ENCODE measurements at regions not wholly inside any gene's neighbourhood (a gene's known extent, or its start where the extent isn't known, plus 50 kb on each side); places are given as distances from the start of the nearest gene placed in this dataset.

DNA sequence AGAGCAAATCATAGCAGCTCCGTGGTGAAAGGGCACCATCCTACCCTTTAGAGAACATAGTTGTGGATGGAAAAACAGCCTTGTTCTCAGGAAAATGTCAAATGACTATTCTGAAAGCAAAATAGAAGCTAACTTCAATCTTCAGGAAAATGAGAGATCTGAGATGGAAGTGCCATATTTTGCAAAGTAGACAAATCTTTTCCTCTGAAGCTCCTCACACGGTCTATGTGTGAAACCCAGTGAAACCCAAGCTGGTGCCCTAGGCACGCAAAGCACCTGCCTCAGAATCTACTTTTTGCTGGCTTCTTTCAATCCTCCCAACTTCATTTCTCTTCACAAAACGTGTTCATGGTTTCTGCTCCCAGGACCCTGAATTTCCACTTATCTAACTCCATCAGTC, 325.2 kb upstream of the CDH4 start:
- no peak for DNase-seq
- H3K4me1 ChIP-seq (ENCODE audit: control insufficient read depth in 1 of 2, insufficient read depth in 2 of 2, low read length in 2 of 2) = no peaks in the 10 kb centered on the region
- H3K14ac ChIP-seq (ENCODE audit: low read length) = no peak overlapping the region
- no peak overlapping the region for H2BK5ac ChIP-seq (ENCODE audit: low read depth, low read length, poor library complexity)
- H3K27me3 ChIP-seq (ENCODE audit: insufficient read depth, low read length) = no peaks in the 10 kb centered on the region
- no CpG with 5 or more reads among the region's 4 CpGs for WGBS (ENCODE audit: extremely low coverage, insufficient coverage, insufficient read length)
- no peak overlapping the region for H3K23ac ChIP-seq (ENCODE audit: low read length)
- no peak overlapping the region for H3K4me3 ChIP-seq (ENCODE audit: low read depth, low read length)
- H3K4ac ChIP-seq (ENCODE audit: low read depth, low read length) = no peak overlapping the region
- no peak overlapping the region for H4K91ac ChIP-seq (ENCODE audit: low read depth, low read length)
- no peak overlapping the region for H3K9ac ChIP-seq (ENCODE audit: low read length)
- no peaks in the 10 kb centered on the region for H3K79me2 ChIP-seq (ENCODE audit: control insufficient read depth, insufficient read depth, low read length, poor library complexity)
- H4K12ac ChIP-seq (ENCODE audit: low read depth, low read length) = no peak overlapping the region
- no peak overlapping the region for H2BK120ac ChIP-seq (ENCODE audit: insufficient read depth, low read length, poor library complexity)
- no peak overlapping the region for H3K18ac ChIP-seq (ENCODE audit: low read length)
- peaks cover 4% of the 10 kb centered on the region for H3K9me3 ChIP-seq (ENCODE audit: insufficient read depth, low read depth, low read length)
- no peak overlapping the region for H2BK12ac ChIP-seq (ENCODE audit: low read length)
- H2AK5ac ChIP-seq (ENCODE audit: low read length) = no peak overlapping the region
- H3K79me1 ChIP-seq (ENCODE audit: low read length) = no peaks in the 10 kb centered on the region
- no peak overlapping the region for H4K8ac ChIP-seq (ENCODE audit: low read depth, low read length)
- H3K36me3 ChIP-seq (ENCODE audit: control insufficient read depth in 1 of 2, insufficient read depth in 2 of 2, low read length in 2 of 2) = no peaks in the 10 kb centered on the region
- no peak overlapping the region for H2AFZ ChIP-seq (ENCODE audit: insufficient read depth, low read length, poor library complexity)
- H3K4me2 ChIP-seq (ENCODE audit: low read length) = no peak overlapping the region
- no peak overlapping the region for H3K27ac ChIP-seq (ENCODE audit: low read depth, low read length)

DNA sequence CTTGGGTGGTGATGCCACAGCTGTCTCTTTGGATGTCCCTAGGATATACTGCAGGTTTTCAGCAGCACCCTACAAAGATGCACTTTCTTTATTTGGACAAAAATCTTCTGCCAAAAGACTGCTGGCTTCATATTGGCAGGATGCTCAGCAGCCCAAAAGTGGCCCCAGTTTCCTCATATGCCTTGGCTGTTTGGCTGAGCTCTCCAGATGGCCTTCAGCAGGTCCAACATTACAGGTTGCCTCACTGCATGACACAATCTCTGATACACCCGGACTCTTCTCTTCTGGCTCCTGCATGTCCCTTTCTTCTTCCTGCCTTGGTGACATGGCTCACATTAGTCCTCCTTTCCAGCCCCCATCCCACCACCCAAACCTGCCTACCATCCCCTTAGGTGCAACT, 323.7 kb upstream of the CDH4 start:
- Histone ChIP-seq H3K79me1 (ENCODE audit: low read length) (no peaks in the 10 kb centered on the region), H3K4ac (ENCODE audit: low read depth, low read length) (no peak overlapping the region), H4K8ac (ENCODE audit: low read depth, low read length) (no peak overlapping the region), H4K12ac (ENCODE audit: low read depth, low read length) (no peak overlapping the region), H3K36me3 (ENCODE audit: control insufficient read depth in 1 of 2, insufficient read depth in 2 of 2, low read length in 2 of 2) (no peaks in the 10 kb centered on the region), H3K79me2 (ENCODE audit: control insufficient read depth, insufficient read depth, low read length, poor library complexity) (no peaks in the 10 kb centered on the region), H3K4me2 (ENCODE audit: low read length) (no peak overlapping the region), H3K4me1 (ENCODE audit: control insufficient read depth in 1 of 2, insufficient read depth in 2 of 2, low read length in 2 of 2) (no peaks in the 10 kb centered on the region), H2BK120ac (ENCODE audit: insufficient read depth, low read length, poor library complexity) (no peak overlapping the region), H3K9ac (ENCODE audit: low read length) (no peak overlapping the region), H3K14ac (ENCODE audit: low read length) (no peak overlapping the region), H2BK12ac (ENCODE audit: low read length) (no peak overlapping the region), H2BK5ac (ENCODE audit: low read depth, low read length, poor library complexity) (no peak overlapping the region), H2AFZ (ENCODE audit: insufficient read depth, low read length, poor library complexity) (no peak overlapping the region), H2AK5ac (ENCODE audit: low read length) (no peak overlapping the region), H3K23ac (ENCODE audit: low read length) (no peak overlapping the region), H3K4me3 (ENCODE audit: low read depth, low read length) (no peak overlapping the region), H3K9me3 (ENCODE audit: insufficient read depth, low read depth, low read length) (peaks cover 4% of the 10 kb centered on the region), H3K18ac (ENCODE audit: low read length) (no peak overlapping the region), H3K27ac (ENCODE audit: low read depth, low read length) (no peak overlapping the region), H3K27me3 (ENCODE audit: insufficient read depth, low read length) (no peaks in the 10 kb centered on the region), H4K91ac (ENCODE audit: low read depth, low read length) (no peak overlapping the region)
- no peak for DNase-seq
- no CpG with 5 or more reads among the region's 1 CpG for WGBS (ENCODE audit: extremely low coverage, insufficient coverage, insufficient read length)

GRCh38 chr20:60930023-60930790, 321.9 kb upstream of the CDH4 start:
- Histone ChIP-seq H3K27ac (ENCODE audit: low read depth, low read length) (no peak overlapping the region), H2AFZ (ENCODE audit: insufficient read depth, low read length, poor library complexity) (no peak overlapping the region), H3K79me1 (ENCODE audit: low read length) (no peaks in the 10 kb centered on the region), H3K4me3 (ENCODE audit: low read depth, low read length) (no peak overlapping the region), H3K9ac (ENCODE audit: low read length) (no peak overlapping the region), H3K79me2 (ENCODE audit: control insufficient read depth, insufficient read depth, low read length, poor library complexity) (no peaks in the 10 kb centered on the region), H3K4me2 (ENCODE audit: low read length) (no peak overlapping the region), H4K12ac (ENCODE audit: low read depth, low read length) (no peak overlapping the region), H3K18ac (ENCODE audit: low read length) (no peak overlapping the region), H3K4ac (ENCODE audit: low read depth, low read length) (no peak overlapping the region), H2BK120ac (ENCODE audit: insufficient read depth, low read length, poor library complexity) (no peak overlapping the region), H3K36me3 (ENCODE audit: control insufficient read depth in 1 of 2, insufficient read depth in 2 of 2, low read length in 2 of 2) (no peaks in the 10 kb centered on the region), H3K4me1 (ENCODE audit: control insufficient read depth in 1 of 2, insufficient read depth in 2 of 2, low read length in 2 of 2) (no peaks in the 10 kb centered on the region), H3K14ac (ENCODE audit: low read length) (no peak overlapping the region), H2BK12ac (ENCODE audit: low read length) (no peak overlapping the region), H3K9me3 (ENCODE audit: insufficient read depth, low read depth, low read length) (peaks cover 5% of the 10 kb centered on the region), H4K91ac (ENCODE audit: low read depth, low read length) (no peak overlapping the region), H4K8ac (ENCODE audit: low read depth, low read length) (no peak overlapping the region), H3K23ac (ENCODE audit: low read length) (no peak overlapping the region), H2BK5ac (ENCODE audit: low read depth, low read length, poor library complexity) (no peak overlapping the region), H2AK5ac (ENCODE audit: low read length) (no peak overlapping the region), H3K27me3 (ENCODE audit: insufficient read depth, low read length) (no peaks in the 10 kb centered on the region)
- DNase-seq = no peak
- WGBS (ENCODE audit: extremely low coverage, insufficient coverage, insufficient read length) = no CpG with 5 or more reads among the region's 15 CpGs

DNA sequence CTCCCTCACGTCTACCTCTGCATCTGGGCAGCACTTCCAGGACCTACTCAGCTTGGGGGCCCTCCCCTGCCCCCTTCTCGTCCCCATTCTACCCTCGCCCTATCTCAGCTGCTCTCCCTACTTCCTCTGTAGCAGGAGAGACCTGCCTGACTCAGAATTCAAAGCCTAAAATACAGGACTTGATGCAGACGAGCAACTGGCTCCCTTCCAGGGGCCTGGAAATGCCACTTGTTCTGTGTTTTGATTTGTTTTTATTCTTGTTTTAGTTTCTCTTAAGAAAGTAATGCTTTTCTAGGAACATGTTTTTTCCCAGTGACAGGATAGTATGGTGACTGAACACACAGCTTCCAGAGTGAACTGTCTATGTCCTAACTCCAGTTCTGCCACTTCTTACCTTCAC, 320.4 kb upstream of the CDH4 start:
- no peak overlapping the region for H3K4me2 ChIP-seq (ENCODE audit: low read length)
- no peak overlapping the region for H3K27ac ChIP-seq (ENCODE audit: low read depth, low read length)
- H3K27me3 ChIP-seq (ENCODE audit: insufficient read depth, low read length) = no peaks in the 10 kb centered on the region
- no peak overlapping the region for H2BK120ac ChIP-seq (ENCODE audit: insufficient read depth, low read length, poor library complexity)
- no peak for DNase-seq
- H2AK5ac ChIP-seq (ENCODE audit: low read length) = no peak overlapping the region
- H3K79me2 ChIP-seq (ENCODE audit: control insufficient read depth, insufficient read depth, low read length, poor library complexity) = no peaks in the 10 kb centered on the region
- H3K4me1 ChIP-seq (ENCODE audit: control insufficient read depth in 1 of 2, insufficient read depth in 2 of 2, low read length in 2 of 2) = no peaks in the 10 kb centered on the region
- no peaks in the 10 kb centered on the region for H3K79me1 ChIP-seq (ENCODE audit: low read length)
- no peaks in the 10 kb centered on the region for H3K36me3 ChIP-seq (ENCODE audit: control insufficient read depth in 1 of 2, insufficient read depth in 2 of 2, low read length in 2 of 2)
- no peak overlapping the region for H3K4ac ChIP-seq (ENCODE audit: low read depth, low read length)
- no peak overlapping the region for H3K9ac ChIP-seq (ENCODE audit: low read length)
- H2AFZ ChIP-seq (ENCODE audit: insufficient read depth, low read length, poor library complexity) = no peak overlapping the region
- H4K91ac ChIP-seq (ENCODE audit: low read depth, low read length) = no peak overlapping the region
- H3K14ac ChIP-seq (ENCODE audit: low read length) = no peak overlapping the region
- H3K4me3 ChIP-seq (ENCODE audit: low read depth, low read length) = no peak overlapping the region
- H3K23ac ChIP-seq (ENCODE audit: low read length) = no peak overlapping the region
- no peak overlapping the region for H4K8ac ChIP-seq (ENCODE audit: low read depth, low read length)
- WGBS (ENCODE audit: extremely low coverage, insufficient coverage, insufficient read length) = no CpG with 5 or more reads among the region's 4 CpGs
- H3K18ac ChIP-seq (ENCODE audit: low read length) = no peak overlapping the region
- no peak overlapping the region for H2BK5ac ChIP-seq (ENCODE audit: low read depth, low read length, poor library complexity)
- H3K9me3 ChIP-seq (ENCODE audit: insufficient read depth, low read depth, low read length) = peaks cover 5% of the 10 kb centered on the region
- no peak overlapping the region for H2BK12ac ChIP-seq (ENCODE audit: low read length)
- no peak overlapping the region for H4K12ac ChIP-seq (ENCODE audit: low read depth, low read length)
